H1 (cell line): ENCODE measurements at regions not wholly inside any gene's neighbourhood (a gene's known extent, or its start where the extent isn't known, plus 50 kb on each side); places are given as distances from the start of the nearest gene placed in this dataset.

Experiments
- CTCF ChIA-PET: fragments of 300-600 bp; sonication (Branson Sonifier 250); formaldehyde crosslinking; loops from one replicate; lab custom pipeline; 2021; ENCODE audit not compliant: partially characterized antibody; lab: Charles Lee
- POLR2A ChIA-PET: fragments of 300-600 bp; sonication (Branson Sonifier 250); formaldehyde crosslinking; loops from one replicate; lab custom pipeline; 2021; ENCODE audit warnings: inconsistent platforms; ENCODE audit not compliant: partially characterized antibody; lab: Charles Lee
- DNase-seq, 2 experiments: peaks; one replicate each; pipeline versions ENCODE4 v3.0.0 to v3.0.0-alpha.2; 2010 to 2022; ENCODE audit warnings: low spot score in 2 of 2, low read depth in 1 of 2, mixed read lengths in 1 of 2
- FAIRE-seq: peaks from 2 replicates; lab custom pipeline; 2011; peaks lifted over from hg19 to GRCh38; lab: Jason Lieb, UNC
- H2AFZ ChIP-seq: 2 replicates; pipeline ENCODE4 v1.8.1; 2012; ENCODE audit warnings: low read length, inconsistent platforms
- H2AK5ac ChIP-seq: 2 replicates; pipeline ENCODE4 v1.6.1; 2013; ENCODE audit warnings: low read depth, low read length
- H2BK120ac ChIP-seq: replicated peaks from 2 replicates; pipeline ENCODE3; 2013; ENCODE audit warnings: low read depth, low read length, inconsistent platforms
- H2BK12ac ChIP-seq: 2 replicates; pipeline ENCODE4 v1.6.1; 2013; ENCODE audit warnings: low read depth, low read length
- H2BK15ac ChIP-seq: 2 replicates; pipeline ENCODE4 v1.6.1; 2013; ENCODE audit warnings: low read length
- H2BK20ac ChIP-seq: 2 replicates; pipeline ENCODE4 v1.6.1; 2013; ENCODE audit warnings: low read length
- H2BK5ac ChIP-seq: 2 replicates; pipeline ENCODE4 v1.6.1; 2013; ENCODE audit warnings: low read depth, low read length
- H3K14ac ChIP-seq: 2 replicates; pipeline ENCODE4 v1.6.1; 2013; ENCODE audit warnings: inconsistent platforms; ENCODE audit not compliant: insufficient read length
- H3K18ac ChIP-seq: 2 replicates; pipeline ENCODE4 v1.6.1; 2013; ENCODE audit warnings: low read length; ENCODE audit errors: extremely low read depth
- H3K23ac ChIP-seq: 2 replicates; pipeline ENCODE4 v1.6.1; 2013; ENCODE audit warnings: inconsistent platforms; ENCODE audit not compliant: insufficient read length
- H3K23me2 ChIP-seq: 2 replicates; pipeline ENCODE4 v1.6.1; 2013; ENCODE audit warnings: low read depth, low read length
- H3K27ac ChIP-seq: 2 replicates; pipeline ENCODE4 v1.6.1; 2011; ENCODE audit warnings: low read depth, low read length, inconsistent platforms
- H3K27me3 ChIP-seq, 4 experiments: replicated peaks in 1 of 4; 1 replicate in 1 of 4; 2 replicates in 3 of 4; pipeline versions ENCODE4 v1.6.1 to v1.8.1; 2011 to 2013; ENCODE audit warnings: low read length in 3 of 4, mild to moderate bottlenecking in 3 of 4, inconsistent platforms in 2 of 4, mixed read lengths in 2 of 4, moderate library complexity in 1 of 4; ENCODE audit not compliant: control insufficient read depth in 3 of 4, insufficient read depth in 3 of 4; ENCODE audit errors: extremely low read depth in 1 of 4
- H3K36me3 ChIP-seq, 4 experiments: 2 replicates each; pipeline versions ENCODE4 v1.6.1 to v1.8.1; 2011 to 2013; ENCODE audit warnings: mild to moderate bottlenecking in 4 of 4, low read length in 3 of 4, moderate library complexity in 2 of 4, control low read depth in 1 of 4, inconsistent platforms in 1 of 4; ENCODE audit not compliant: insufficient read depth in 4 of 4, control insufficient read depth in 2 of 4
- H3K4ac ChIP-seq: replicated peaks from 2 replicates; pipeline ENCODE3; 2013; ENCODE audit warnings: low read length, low read depth, mixed read lengths, inconsistent platforms; ENCODE audit not compliant: insufficient read length
- H3K4me1 ChIP-seq, 4 experiments: replicated peaks in 1 of 4; 1 replicate in 1 of 4; 2 replicates in 3 of 4; pipeline versions ENCODE4 v1.6.1 to v1.8.1; 2011 to 2013; ENCODE audit warnings: low read length in 3 of 4, inconsistent platforms in 2 of 4, mixed read lengths in 1 of 4; ENCODE audit not compliant: insufficient read depth in 4 of 4, control insufficient read depth in 3 of 4
- H3K4me2 ChIP-seq, 2 experiments: 2 replicates each; pipeline versions ENCODE4 v1.6.1 to v1.8.1; 2011 to 2013; ENCODE audit warnings: low read depth in 2 of 2, low read length in 2 of 2, control low read depth in 1 of 2, inconsistent platforms in 1 of 2, mild to moderate bottlenecking in 1 of 2; ENCODE audit not compliant: insufficient read depth in 1 of 2
- H3K4me3 ChIP-seq, 4 experiments: fragments of 200-600, 300-600 bp in 1 of 4; sonication (generic), shearing (Covaris generic), sonication (Bioruptor Twin) in 1 of 4; 2 replicates each; pipeline versions ENCODE4 v1.5.1 to v1.8.1; 2011 to 2016; ENCODE audit warnings: low read length in 4 of 4, low read depth in 3 of 4, control low read depth in 2 of 4, inconsistent platforms in 2 of 4, mild to moderate bottlenecking in 2 of 4, mixed read lengths in 1 of 4, moderate library complexity in 1 of 4; ENCODE audit not compliant: insufficient read depth in 2 of 4; ENCODE audit errors: extremely low read depth in 1 of 4
- H3K56ac ChIP-seq: replicated peaks from 2 replicates; pipeline ENCODE3; 2013; ENCODE audit warnings: low read depth, mild to moderate bottlenecking, mixed read lengths, low read length, inconsistent platforms; ENCODE audit not compliant: insufficient read length
- H3K79me1 ChIP-seq: 2 replicates; pipeline ENCODE4 v1.6.1; 2013; ENCODE audit warnings: low read depth, low read length, control low read depth
- H3K79me2 ChIP-seq, 2 experiments: 2 replicates each; pipeline versions ENCODE4 v1.6.1 to v1.8.1; 2012 to 2013; ENCODE audit warnings: low read length in 2 of 2, mild to moderate bottlenecking in 2 of 2, inconsistent platforms in 1 of 2; ENCODE audit not compliant: insufficient read depth in 2 of 2, control insufficient read depth in 1 of 2
- H3K9ac ChIP-seq, 4 experiments: replicated peaks in 1 of 4; 1 replicate in 1 of 4; 2 replicates in 3 of 4; pipeline versions ENCODE4 v1.6.1 to v1.8.1; 2011 to 2013; ENCODE audit warnings: low read depth in 3 of 4, low read length in 3 of 4, control low read depth in 2 of 4, mild to moderate bottlenecking in 2 of 4, moderate library complexity in 2 of 4, inconsistent platforms in 1 of 4; ENCODE audit errors: extremely low read depth in 1 of 4
- H3K9me3 ChIP-seq, 2 experiments: 2 replicates each; pipeline versions ENCODE4 v1.6.1 to v1.8.1; 2012 to 2013; ENCODE audit warnings: mild to moderate bottlenecking in 2 of 2, moderate library complexity in 2 of 2, control low read depth in 1 of 2, inconsistent platforms in 1 of 2, low read depth in 1 of 2, low read length in 1 of 2, mixed read lengths in 1 of 2; ENCODE audit not compliant: insufficient read depth in 2 of 2
- H4K20me1 ChIP-seq, 2 experiments: replicated peaks in 1 of 2; 2 replicates each; pipeline versions ENCODE3 to v1.8.1; 2011 to 2013; ENCODE audit warnings: inconsistent platforms in 2 of 2, low read length in 2 of 2, mild to moderate bottlenecking in 1 of 2; ENCODE audit not compliant: insufficient read depth in 2 of 2, control insufficient read depth in 1 of 2
- H4K5ac ChIP-seq: 2 replicates; pipeline ENCODE4 v1.6.1; 2013; ENCODE audit warnings: low read length, low read depth, mixed read lengths, inconsistent platforms; ENCODE audit not compliant: insufficient read length
- H4K8ac ChIP-seq: 2 replicates; pipeline ENCODE4 v1.8.0; 2013; ENCODE audit warnings: mild to moderate bottlenecking, moderate library complexity, low read length, inconsistent platforms; ENCODE audit not compliant: insufficient read depth; ENCODE audit errors: extremely low read depth
- H4K91ac ChIP-seq: replicated peaks from 2 replicates; pipeline ENCODE3; 2013; ENCODE audit warnings: low read length, mixed read lengths, inconsistent platforms; ENCODE audit not compliant: insufficient read length
- BCL11A ChIP-seq, 2 experiments: IDR thresholded peaks; one replicate each; pipeline ENCODE4 v1.6.1; 2011; ENCODE audit warnings: low read depth in 2 of 2, low read length in 2 of 2, mild to moderate bottlenecking in 2 of 2
- BRCA1 ChIP-seq: IDR thresholded peaks from 2 replicates; pipeline ENCODE4 v1.6.1; 2012; ENCODE audit warnings: low read depth, low read length, improper control_type of control experiment
- JUN ChIP-seq: IDR thresholded peaks from 2 replicates; pipeline ENCODE4 v1.6.1; 2011; ENCODE audit warnings: low read depth, mild to moderate bottlenecking, improper control_type of control experiment, low read length
- KDM1A ChIP-seq: fragments of 200-600, 300-600 bp; sonication (generic); IDR thresholded peaks from 2 replicates; pipeline ENCODE4 v1.7.1; 2016; ENCODE audit warnings: mild to moderate bottlenecking, low read length, borderline replicate concordance
- KDM4A ChIP-seq: IDR thresholded peaks from one replicate; pipeline ENCODE4 v1.7.1; 2012; ENCODE audit warnings: low read depth, mild to moderate bottlenecking, moderate library complexity, low read length, inconsistent platforms; ENCODE audit not compliant: severe bottlenecking
- NRF1 ChIP-seq: IDR thresholded peaks from 2 replicates; pipeline ENCODE4 v1.6.1; 2011; ENCODE audit warnings: mild to moderate bottlenecking, low read depth, low read length, improper control_type of control experiment
- PHF8 ChIP-seq: fragments of 200-600 bp; sonication (generic); conservative IDR thresholded peaks from 2 replicates; pipeline ENCODE4 v1.7.1; 2012; ENCODE audit warnings: low read depth, mild to moderate bottlenecking, inconsistent platforms, low read length, moderate library complexity
- POU5F1 ChIP-seq: IDR thresholded peaks from 2 replicates; pipeline ENCODE4 v1.6.1; 2011; ENCODE audit warnings: low read depth, mild to moderate bottlenecking, low read length, moderate library complexity
- RAD21 ChIP-seq, 2 experiments: IDR thresholded peaks in 1 of 2; conservative IDR thresholded peaks in 1 of 2; 2 replicates each; pipeline ENCODE4 v1.6.1; 2011; ENCODE audit warnings: low read depth in 2 of 2, low read length in 2 of 2, improper control_type of control experiment in 1 of 2, inconsistent platforms in 1 of 2, mild to moderate bottlenecking in 1 of 2, moderate library complexity in 1 of 2
- SIN3A ChIP-seq, 2 experiments: IDR thresholded peaks in 1 of 2; conservative IDR thresholded peaks in 1 of 2; 2 replicates each; pipeline ENCODE4 v1.6.1; 2011 to 2012; ENCODE audit warnings: low read length in 2 of 2, improper control_type of control experiment in 1 of 2, low read depth in 1 of 2, mild to moderate bottlenecking in 1 of 2
- SP2 ChIP-seq: IDR thresholded peaks from 2 replicates; pipeline ENCODE4 v1.6.1; 2012; ENCODE audit warnings: mild to moderate bottlenecking, low read length, inconsistent platforms
- SUZ12 ChIP-seq: fragments of 200-600 bp; sonication (generic); IDR thresholded peaks from 2 replicates; pipeline ENCODE4 v1.6.1; 2012; ENCODE audit warnings: mild to moderate bottlenecking, inconsistent platforms, low read length, moderate library complexity, mixed read lengths
- TAF1 ChIP-seq: IDR thresholded peaks from 2 replicates; pipeline ENCODE4 v1.6.1; 2011; ENCODE audit warnings: mild to moderate bottlenecking, low read depth, low read length
- TEAD4 ChIP-seq: IDR thresholded peaks from 2 replicates; pipeline ENCODE4 v1.6.1; 2012; ENCODE audit warnings: low read depth, low read length, inconsistent platforms, mixed read lengths
- ZNF274 ChIP-seq: IDR thresholded peaks from 2 replicates; pipeline ENCODE4 v1.7.0; 2012; ENCODE audit warnings: low read length, borderline replicate concordance; ENCODE audit errors: extremely low read depth
- WGBS, 2 experiments: shearing (Covaris generic) in 1 of 2; methylation state at CpG; one replicate each; pipeline versions ENCODE4 v1.1.6 to v1.1.7; 2013 to 2015; ENCODE audit warnings: low lambda C conversion rate in 2 of 2, mixed read lengths in 2 of 2, inconsistent platforms in 1 of 2, low coverage in 1 of 2, missing lambda C conversion rate in 1 of 2; ENCODE audit not compliant: insufficient replicate concordance in 2 of 2, insufficient coverage in 1 of 2, insufficient read length in 1 of 2; ENCODE audit errors: extremely low coverage in 1 of 2, missing lambda C conversion rate in 1 of 2; 5-methylcytosine and 5-hydroxymethylcytosine counted together

- Histone ChIP-seq H3K4me1 (no peaks in the 10 kb centered on the region), H3K56ac (no peak overlapping the region), H2BK120ac (no peak overlapping the region), H4K8ac (no peak overlapping the region), H2AK5ac (no peak overlapping the region), H3K9ac (no peak overlapping the region), H3K9me3 (no peaks in the 10 kb centered on the region), H4K20me1 (no peaks in the 10 kb centered on the region), H3K36me3 (no peaks in the 10 kb centered on the region), H3K4ac (no peak overlapping the region), H3K23ac (no peak overlapping the region), H4K5ac (no peak overlapping the region), H3K18ac (no peak overlapping the region), H4K91ac (no peak overlapping the region), H2BK12ac (no peak overlapping the region), H2BK15ac (no peak overlapping the region), H3K27me3 (no peaks in the 10 kb centered on the region), H3K79me1 (no peaks in the 10 kb centered on the region), H3K14ac (no peak overlapping the region), H2BK5ac (no peak overlapping the region), H3K23me2 (no peaks in the 10 kb centered on the region), H3K79me2 (no peaks in the 10 kb centered on the region), H3K4me3 (no peak overlapping the region), H2AFZ (no peak overlapping the region), H3K27ac (no peak overlapping the region), H3K4me2 (no peak overlapping the region), H2BK20ac (no peak overlapping the region)
- no peak for DNase-seq
- ChIA-PET POLR2A (no interaction called here), CTCF (interaction anchor here (0.6 to 1.5 kb wide), 2 partner anchors 11 to 389 kb away, joined by 3 read pairs; no protein-coding TSS in a partner anchor)
- no peak for FAIRE-seq
- WGBS, 2 experiments = 85% methylated on average over 2 of the region's 2 CpGs; no CpG with 5 or more reads in 1 of the 2 experiments
- no peak for TF ChIP-seq SP2
- no peak for TF ChIP-seq KDM1A
- no peak for TF ChIP-seq BRCA1
- no peak for TF ChIP-seq ZNF274
- TF ChIP-seq KDM4A = no peak
- TF ChIP-seq BCL11A (IDR thresholded peaks at IDR 0.05; ENCODE audit: low read depth in 2 of 2, low read length in 2 of 2) = no peak
- no peak for TF ChIP-seq SIN3A (conservative IDR thresholded peaks at IDR 0.05 in 1 of 2, IDR thresholded peaks at IDR 0.05 in 1 of 2; ENCODE audit: low read depth in 1 of 2, low read length in 2 of 2)
- no peak for TF ChIP-seq PHF8
- no peak for TF ChIP-seq NRF1
- no peak for TF ChIP-seq POU5F1
- no peak for TF ChIP-seq RAD21 (IDR thresholded peaks at IDR 0.05 in 1 of 2, conservative IDR thresholded peaks at IDR 0.05 in 1 of 2; ENCODE audit: low read depth in 2 of 2, low read length in 2 of 2)
- TF ChIP-seq TAF1 = no peak
- no peak for TF ChIP-seq JUN
- no peak for TF ChIP-seq SUZ12
- TF ChIP-seq TEAD4 = no peak
Measured at GRCh38 chr7:80037689-80038088, 96.9 kb upstream of the GNAI1 start.
